ENCODE measurements at regions not wholly inside any gene's neighbourhood (a gene's known extent, or its start where the extent isn't known, plus 50 kb on each side); places are given as distances from the start of the nearest gene placed in this dataset.

- no peak for DNase-seq (ENCODE audit: low spot score)
Observed at GRCh38 chr3:70558956-70559355, 246.5 kb upstream of the MDFIC2 start.

- no peak for DNase-seq (ENCODE audit: low spot score)
Observed at GRCh38 chr3:70557976-70558375, 245.5 kb upstream of the MDFIC2 start.

- no peak for DNase-seq (ENCODE audit: low spot score)
Observed at GRCh38 chr3:70556056-70556455, 243.6 kb upstream of the MDFIC2 start.

- no peak for DNase-seq (ENCODE audit: low spot score)
Observed at GRCh38 chr3:70554170-70554569, 241.7 kb upstream of the MDFIC2 start.

GRCh38 chr3:70550723-70551319, 238.4 kb upstream of the MDFIC2 start:
- DNase-seq (ENCODE audit: low spot score) = peak; percentile 22

- no peak for DNase-seq (ENCODE audit: low spot score)
Observed at GRCh38 chr3:70546679-70547078, 234.2 kb upstream of the MDFIC2 start.

GRCh38 chr3:70543493-70543892, 231.1 kb upstream of the MDFIC2 start:
- no peak for DNase-seq (ENCODE audit: low spot score)

- no peak for DNase-seq (ENCODE audit: low spot score)
Observed at GRCh38 chr3:70539908-70540307, 227.5 kb upstream of the MDFIC2 start.

GRCh38 chr3:70532806-70533205, 220.4 kb upstream of the MDFIC2 start:
- no peak for DNase-seq (ENCODE audit: low spot score)

- no peak for DNase-seq (ENCODE audit: low spot score)
Observed at GRCh38 chr3:70531838-70532489, 219.5 kb upstream of the MDFIC2 start.

- peak; percentile 23 for DNase-seq (ENCODE audit: low spot score)
Observed at GRCh38 chr3:70531063-70531657, 218.7 kb upstream of the MDFIC2 start.

GRCh38 chr3:70530626-70531025, 218.2 kb upstream of the MDFIC2 start:
- DNase-seq (ENCODE audit: low spot score) = no peak

GRCh38 chr3:70527026-70527425, 214.6 kb upstream of the MDFIC2 start:
- DNase-seq (ENCODE audit: low spot score) = no peak

- DNase-seq (ENCODE audit: low spot score) = no peak
Observed at GRCh38 chr3:70519913-70520659, 207.6 kb upstream of the MDFIC2 start.

- no peak for DNase-seq (ENCODE audit: low spot score)
Observed at GRCh38 chr3:70519026-70519425, 206.6 kb upstream of the MDFIC2 start.

GRCh38 chr3:70518356-70518755, 205.9 kb upstream of the MDFIC2 start:
- no peak for DNase-seq (ENCODE audit: low spot score)

GRCh38 chr3:70517124-70517890, 204.9 kb upstream of the MDFIC2 start:
- no peak for DNase-seq (ENCODE audit: low spot score)

- no peak for DNase-seq (ENCODE audit: low spot score)
Observed at GRCh38 chr3:70516076-70516475, 203.6 kb upstream of the MDFIC2 start.

- no peak for DNase-seq (ENCODE audit: low spot score)
Observed at GRCh38 chr3:70507486-70507885, 195.0 kb upstream of the MDFIC2 start.

- no peak for DNase-seq (ENCODE audit: low spot score)
Observed at GRCh38 chr3:70506775-70507174, 194.3 kb upstream of the MDFIC2 start.

GRCh38 chr3:70501561-70501960, 189.1 kb upstream of the MDFIC2 start:
- no peak for DNase-seq (ENCODE audit: low spot score)

GRCh38 chr3:70488816-70489215, 176.4 kb upstream of the MDFIC2 start:
- DNase-seq (ENCODE audit: low spot score) = no peak

All from SW480 (cell line).